Nephron (organoid): ENCODE measurements at regions not wholly inside any gene's neighbourhood (a gene's known extent, or its start where the extent isn't known, plus 50 kb on each side); places are given as distances from the start of the nearest gene placed in this dataset.
"Not testable (repeated sequence)": the region's sequence is repeated elsewhere in the genome, so short reads cannot be mapped to it uniquely, and the experiment has no call there.

Experiments used
- H3K27ac Mint-ChIP-seq, 3 experiments: 2 replicates each; pipeline ENCODE4 v1.8.0; 2020; ENCODE audit warnings: mixed read lengths in 3 of 3, mild to moderate bottlenecking in 2 of 3, moderate library complexity in 1 of 3
- H3K27me3 Mint-ChIP-seq: 2 replicates; pipeline ENCODE4 v1.8.0; 2021; ENCODE audit warnings: low read depth, mild to moderate bottlenecking, moderate library complexity, mixed read lengths
- H3K36me3 Mint-ChIP-seq: 2 replicates; pipeline ENCODE4 v1.8.0; 2020; ENCODE audit warnings: low read depth, mixed read lengths
- H3K4me1 Mint-ChIP-seq: 2 replicates; pipeline ENCODE4 v1.8.0; 2020; ENCODE audit warnings: mixed read lengths
- H3K4me3 Mint-ChIP-seq, 3 experiments: 2 replicates each; pipeline ENCODE4 v1.8.0; 2020; ENCODE audit warnings: mild to moderate bottlenecking in 3 of 3, mixed read lengths in 3 of 3, moderate library complexity in 2 of 3
- H3K9me3 Mint-ChIP-seq: 2 replicates; pipeline ENCODE4 v1.8.0; 2020; ENCODE audit warnings: mixed read lengths
- CTCF ChIP-seq, 3 experiments: fragments of 200-600 bp; sonication (generic); IDR thresholded peaks; one replicate each; pipeline ENCODE4 v1.5.0; 2021; ENCODE audit warnings: antibody characterized with exemption in 3 of 3; ENCODE audit not compliant: unreplicated experiment in 3 of 3

GRCh38 chr3:109984976-109985375 lies 647.6 kb upstream of the DPPA4 start:
- Mint-ChIP-seq H3K4me1 (no peaks in the 10 kb centered on the region), H3K36me3 (no peaks in the 10 kb centered on the region), H3K9me3 (no peaks in the 10 kb centered on the region), H3K27me3 (no peaks in the 10 kb centered on the region), H3K4me3 (no peak overlapping the region), H3K27ac (no peak overlapping the region)
- no peak for TF ChIP-seq CTCF (IDR thresholded peaks at IDR 0.05; ENCODE audit: unreplicated experiment in 3 of 3)

- H3K4me1 Mint-ChIP-seq, result no peaks in the 10 kb centered on the region
- no peak overlapping the region for H3K27ac Mint-ChIP-seq
- no peaks in the 10 kb centered on the region for H3K9me3 Mint-ChIP-seq
- H3K4me3 Mint-ChIP-seq, result no peak overlapping the region
- no peaks in the 10 kb centered on the region for H3K27me3 Mint-ChIP-seq
- H3K36me3 Mint-ChIP-seq, result no peaks in the 10 kb centered on the region
- TF ChIP-seq CTCF (IDR thresholded peaks at IDR 0.05; ENCODE audit: unreplicated experiment in 3 of 3), result no peak
Observed at GRCh38 chr3:109985943-109986555, 648.7 kb upstream of the DPPA4 start.

GRCh38 chr3:109994853-109995252 lies 657.5 kb upstream of the DPPA4 start:
- no peaks in the 10 kb centered on the region for H3K4me1 Mint-ChIP-seq
- no peak overlapping the region for H3K4me3 Mint-ChIP-seq

GRCh38 chr3:109995377-109995776 lies 658.0 kb upstream of the DPPA4 start:
- Mint-ChIP-seq H3K27ac (no peak overlapping the region), H3K4me3 (no peak overlapping the region), H3K36me3 (no peaks in the 10 kb centered on the region), H3K27me3 (no peaks in the 10 kb centered on the region), H3K4me1 (no peaks in the 10 kb centered on the region), H3K9me3 (peaks cover 13% of the 10 kb centered on the region)
- TF ChIP-seq CTCF (IDR thresholded peaks at IDR 0.05; ENCODE audit: unreplicated experiment in 3 of 3), result no peak

More at GRCh38 chr3:109994853-109995252, 657.5 kb upstream of the DPPA4 start:
- no peak for TF ChIP-seq CTCF (IDR thresholded peaks at IDR 0.05; ENCODE audit: unreplicated experiment in 3 of 3)
- no peaks in the 10 kb centered on the region for H3K36me3 Mint-ChIP-seq
- H3K27me3 Mint-ChIP-seq, result no peaks in the 10 kb centered on the region
- peaks cover 9% of the 10 kb centered on the region for H3K9me3 Mint-ChIP-seq
- no peak overlapping the region for H3K27ac Mint-ChIP-seq

GRCh38 chr3:110001905-110002304 lies 664.6 kb upstream of the DPPA4 start:
- not testable (repeated sequence) for H3K27ac Mint-ChIP-seq, H3K27me3 Mint-ChIP-seq, H3K4me1 Mint-ChIP-seq, H3K36me3 Mint-ChIP-seq, H3K4me3 Mint-ChIP-seq
- peaks cover 13% of the 10 kb centered on the region for H3K9me3 Mint-ChIP-seq

GRCh38 chr3:110006913-110007312 lies 669.6 kb upstream of the DPPA4 start:
- Mint-ChIP-seq H3K4me1 (no peaks in the 10 kb centered on the region), H3K9me3 (no peaks in the 10 kb centered on the region), H3K4me3 (no peak overlapping the region), H3K36me3 (no peaks in the 10 kb centered on the region), H3K27me3 (no peaks in the 10 kb centered on the region), H3K27ac (no peak overlapping the region)
- no peak for TF ChIP-seq CTCF (IDR thresholded peaks at IDR 0.05; ENCODE audit: unreplicated experiment in 3 of 3)
